Skeletal muscle tissue (tissue), 1 donor: ENCODE measurements at regions not wholly inside any gene's neighbourhood (a gene's known extent, or its start where the extent isn't known, plus 50 kb on each side); places are given as distances from the start of the nearest gene placed in this dataset. TPM values are rescaled to one million over a fixed set of nuclear protein-coding genes. Genes with fewer than 3 reads are reported as not detected.

Experiments
- small RNA-seq: library from RNA; depleted of rRNA; stranded (forward); fragments of <200 nt; gene quantifications from one replicate; pipeline ENCODE3, GENCODE V24; 2014

Small RNA genes lying in the stretch of these regions (small RNA-seq; reads per million reads assigned to genes)
- not detected for gene AC126177.5
